AG04450 (cell line): ENCODE measurements at regions not wholly inside any gene's neighbourhood (a gene's known extent, or its start where the extent isn't known, plus 50 kb on each side); places are given as distances from the start of the nearest gene placed in this dataset.

Source experiments
- CTCF ChIA-PET: fragments of 300-600, 350-600 bp; formaldehyde crosslinking; extraction: SDS; loops from one replicate; lab custom pipeline; 2022; ENCODE audit warnings: antibody characterized with exemption, inconsistent platforms; lab: Charles Lee
- POLR2A ChIA-PET: fragments of 350-600 bp; formaldehyde crosslinking; extraction: SDS; loops from one replicate; lab custom pipeline; 2021; ENCODE audit warnings: antibody characterized with exemption, inconsistent platforms; lab: Yijun Ruan, JAX
- DNase-seq: peaks from one replicate; pipeline ENCODE4 v3.0.0-alpha.2; 2011; ENCODE audit warnings: low read depth, low spot score
- H3K27ac ChIP-seq: one replicate; pipeline ENCODE4 v1.5.1; 2012; ENCODE audit warnings: low read depth, low read length, control low read depth
- H3K27me3 ChIP-seq: one replicate; pipeline ENCODE4 v1.6.0; 2012; ENCODE audit warnings: low read length; ENCODE audit not compliant: control insufficient read depth, insufficient read depth
- H3K4me3 ChIP-seq: 2 replicates; pipeline ENCODE4 v1.5.1; 2011; ENCODE audit warnings: mild to moderate bottlenecking, low read depth, low read length, control low read depth
- H3K9me3 ChIP-seq: 2 replicates; pipeline ENCODE4 v1.5.1; 2012; ENCODE audit warnings: low read length; ENCODE audit not compliant: control insufficient read depth, insufficient read depth
- CTCF ChIP-seq: IDR thresholded peaks from 2 replicates; pipeline ENCODE4 v1.5.1; 2011; ENCODE audit warnings: low read depth, low read length, control low read depth, inconsistent platforms

GRCh38 chr18:37965572-37965970 is 400.0 kb upstream of the CELF4 start:
- ChIA-PET CTCF (no interaction called here), POLR2A (no interaction called here)
- no peak for DNase-seq
- Histone ChIP-seq H3K4me3 (no peak overlapping the region), H3K27me3 (no peaks in the 10 kb centered on the region), H3K9me3 (peaks cover 11% of the 10 kb centered on the region; the same call in 1 of the 2 replicates), H3K27ac (no peak overlapping the region)
- no peak for TF ChIP-seq CTCF

GRCh38 chr18:37964885-37965571 is 399.4 kb upstream of the CELF4 start:
- Histone ChIP-seq H3K4me3 (no peak overlapping the region), H3K27ac (no peak overlapping the region), H3K27me3 (no peaks in the 10 kb centered on the region), H3K9me3 (peaks cover 11% of the 10 kb centered on the region; the same call in 1 of the 2 replicates)
- POLR2A ChIA-PET: no interaction called here
- TF ChIP-seq CTCF: no peak
- CTCF ChIA-PET: no interaction called here
- DNase-seq: no peak

- DNase-seq: no peak
- CTCF ChIA-PET: no interaction called here
- no peaks in the 10 kb centered on the region for H3K27me3 ChIP-seq
Observed at GRCh38 chr18:37963837-37964236, 398.2 kb upstream of the CELF4 start.

GRCh38 chr18:37962316-37962966 is 396.8 kb upstream of the CELF4 start:
- peaks cover 19% of the 10 kb centered on the region; the same call in 1 of the 2 replicates for H3K9me3 ChIP-seq
- CTCF ChIA-PET: no interaction called here
- POLR2A ChIA-PET: no interaction called here

More at GRCh38 chr18:37963837-37964236, 398.2 kb upstream of the CELF4 start:
- POLR2A ChIA-PET: no interaction called here
- Histone ChIP-seq H3K4me3 (no peak overlapping the region), H3K9me3 (peaks cover 11% of the 10 kb centered on the region; the same call in 1 of the 2 replicates), H3K27ac (no peak overlapping the region)
- no peak for TF ChIP-seq CTCF

More at GRCh38 chr18:37962316-37962966, 396.8 kb upstream of the CELF4 start:
- no peaks in the 10 kb centered on the region for H3K27me3 ChIP-seq
- DNase-seq: no peak
- no peak overlapping the region for H3K27ac ChIP-seq
- no peak overlapping the region for H3K4me3 ChIP-seq
- no peak for TF ChIP-seq CTCF
